ENCODE measurements at regions not wholly inside any gene's neighbourhood (a gene's known extent, or its start where the extent isn't known, plus 50 kb on each side); places are given as distances from the start of the nearest gene placed in this dataset.

- Histone ChIP-seq H3K9me3 (replicated peaks) (no peaks in the 10 kb centered on the region), H3K36me3 (no peaks in the 10 kb centered on the region), H3K27me3 (no peaks in the 10 kb centered on the region), H3K4me3 (no peak overlapping the region), H3K27ac (no peak overlapping the region), H3K4me1 (peaks cover 15% of the 10 kb centered on the region)
- DNase-seq = no peak
These were observed 241.4 kb downstream of the CSNK1G3 start for GRCh38 chr5:123753180-123753936.

- Histone ChIP-seq H3K4me1 (peaks cover 15% of the 10 kb centered on the region), H3K36me3 (no peaks in the 10 kb centered on the region), H3K27me3 (no peaks in the 10 kb centered on the region), H3K4me3 (peak overlapping the region; percentile 13; the same call in 1 of the 2 replicates), H3K9me3 (replicated peaks) (no peaks in the 10 kb centered on the region), H3K27ac (peak overlapping the region; percentile 64)
- peak; percentile 21 to 66 for DNase-seq
These were observed 240.7 kb downstream of the CSNK1G3 start for GRCh38 chr5:123752552-123753179.

GRCh38 chr5:123751670-123752069, 239.7 kb downstream of the CSNK1G3 start:
- peaks cover 15% of the 10 kb centered on the region for H3K4me1 ChIP-seq
- H3K36me3 ChIP-seq = no peaks in the 10 kb centered on the region
- no peak overlapping the region for H3K27ac ChIP-seq
- H3K9me3 ChIP-seq (replicated peaks) = no peaks in the 10 kb centered on the region
- no peak overlapping the region for H3K4me3 ChIP-seq
- no peaks in the 10 kb centered on the region for H3K27me3 ChIP-seq
- no peak for DNase-seq

GRCh38 chr5:123748239-123748638, 236.3 kb downstream of the CSNK1G3 start:
- Histone ChIP-seq H3K36me3 (no peaks in the 10 kb centered on the region), H3K27me3 (no peaks in the 10 kb centered on the region), H3K27ac (no peak overlapping the region), H3K9me3 (replicated peaks) (no peaks in the 10 kb centered on the region), H3K4me3 (no peak overlapping the region), H3K4me1 (peaks cover 14% of the 10 kb centered on the region)
- DNase-seq = no peak

- no peaks in the 10 kb centered on the region for H3K9me3 ChIP-seq (replicated peaks)
- H3K27me3 ChIP-seq = no peaks in the 10 kb centered on the region
- H3K27ac ChIP-seq = no peak overlapping the region
- H3K36me3 ChIP-seq = no peaks in the 10 kb centered on the region
- no peaks in the 10 kb centered on the region; the same call in 1 of the 2 replicates for H3K4me1 ChIP-seq
- DNase-seq = no peak
- H3K4me3 ChIP-seq = no peak overlapping the region
These were observed 234.8 kb downstream of the CSNK1G3 start for GRCh38 chr5:123746683-123747360.

- no peaks in the 10 kb centered on the region for H3K36me3 ChIP-seq
- H3K27ac ChIP-seq = no peak overlapping the region
- H3K9me3 ChIP-seq (replicated peaks) = no peaks in the 10 kb centered on the region
- no peak for DNase-seq
- no peaks in the 10 kb centered on the region for H3K27me3 ChIP-seq
- no peaks in the 10 kb centered on the region for H3K4me1 ChIP-seq
- no peak overlapping the region for H3K4me3 ChIP-seq
These were observed 232.1 kb downstream of the CSNK1G3 start for GRCh38 chr5:123743990-123744583.

DNA sequence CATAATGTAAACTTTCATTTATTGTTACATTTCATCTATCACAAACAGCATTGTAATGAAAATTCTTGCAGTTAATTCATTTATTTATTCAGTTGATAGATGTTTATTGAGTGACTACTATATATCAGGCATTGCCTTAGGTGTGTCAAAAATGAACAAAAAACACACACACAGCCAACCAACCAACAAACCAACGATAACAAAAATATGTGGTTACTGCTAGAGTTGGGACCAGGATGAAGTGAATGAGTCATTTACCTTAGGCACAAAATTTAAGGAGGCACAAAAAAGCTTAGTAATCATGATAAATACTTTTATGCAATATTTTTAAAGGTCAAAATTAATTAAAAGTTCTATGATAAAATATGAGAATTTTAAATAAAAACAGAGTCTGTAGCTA, 223.4 kb downstream of the CSNK1G3 start:
- no peak for DNase-seq
- Histone ChIP-seq H3K27ac (no peak overlapping the region), H3K9me3 (replicated peaks) (no peaks in the 10 kb centered on the region), H3K4me1 (no peaks in the 10 kb centered on the region), H3K27me3 (no peaks in the 10 kb centered on the region), H3K36me3 (no peaks in the 10 kb centered on the region), H3K4me3 (no peak overlapping the region)

DNA sequence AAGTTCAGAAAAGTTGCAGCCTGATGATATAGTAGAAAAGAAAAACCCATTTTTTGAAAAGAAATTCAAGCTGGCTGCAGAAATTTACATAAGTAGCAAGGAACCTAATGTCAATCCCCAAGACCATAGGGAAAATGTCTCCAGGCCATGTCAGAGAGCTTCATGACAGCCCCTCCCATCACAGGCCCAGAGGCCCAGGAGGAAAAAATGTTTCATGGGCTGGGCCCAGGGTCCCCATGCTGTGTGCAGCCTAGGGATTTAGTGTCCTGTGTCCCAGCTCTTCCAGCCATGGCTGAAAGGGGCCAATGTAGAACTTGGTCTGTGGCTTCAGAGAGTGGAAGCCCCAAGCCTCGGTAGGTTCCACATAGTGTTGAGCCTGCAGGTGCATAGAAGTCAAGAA, 220.3 kb downstream of the CSNK1G3 start:
- Histone ChIP-seq H3K27ac (no peak overlapping the region), H3K27me3 (no peaks in the 10 kb centered on the region), H3K4me3 (no peak overlapping the region), H3K36me3 (no peaks in the 10 kb centered on the region), H3K9me3 (replicated peaks) (no peaks in the 10 kb centered on the region), H3K4me1 (no peaks in the 10 kb centered on the region)
- no peak for DNase-seq

- no peaks in the 10 kb centered on the region for H3K9me3 ChIP-seq (replicated peaks)
- no peak overlapping the region for H3K27ac ChIP-seq
- DNase-seq = no peak
- no peaks in the 10 kb centered on the region for H3K4me1 ChIP-seq
- H3K36me3 ChIP-seq = no peaks in the 10 kb centered on the region
- no peak overlapping the region for H3K4me3 ChIP-seq
- no peaks in the 10 kb centered on the region for H3K27me3 ChIP-seq
These were observed 210.5 kb downstream of the CSNK1G3 start for GRCh38 chr5:123722451-123722850.

DNA sequence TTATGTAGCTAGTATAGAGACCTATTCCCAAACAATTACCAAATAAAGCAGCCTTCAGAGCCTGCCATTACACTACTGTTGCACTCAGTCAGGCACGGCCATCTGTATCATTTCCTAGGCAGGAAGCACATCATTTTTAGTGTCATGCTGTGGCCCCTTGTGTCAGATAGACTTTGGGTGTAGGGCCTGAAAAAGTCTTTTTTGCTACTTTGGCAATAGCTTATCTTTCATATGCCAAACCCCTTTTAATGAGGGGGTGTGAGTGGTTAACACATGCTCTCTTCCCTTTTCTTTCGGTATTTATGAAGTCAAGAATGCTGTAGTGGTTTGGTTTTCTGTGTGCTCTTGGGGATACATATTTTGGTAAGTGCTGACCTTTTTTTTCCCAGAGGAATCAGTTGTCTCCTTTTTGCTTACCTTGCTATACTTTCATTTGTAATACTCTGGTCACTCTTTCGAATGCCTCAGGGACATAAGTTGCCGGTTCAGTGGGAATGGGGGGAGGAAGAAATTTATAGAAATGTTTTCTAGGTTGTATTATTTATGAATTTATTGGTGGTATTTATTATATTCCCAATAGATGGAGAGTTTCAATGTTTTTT, 209.8 kb downstream of the CSNK1G3 start:
- Histone ChIP-seq H3K27me3 (no peaks in the 10 kb centered on the region), H3K36me3 (no peaks in the 10 kb centered on the region), H3K4me1 (0 out of 2 replicates have a peak, but pooled peaks cover 3% of the 10 kb centered on the region), H3K27ac (no peak overlapping the region), H3K4me3 (no peak overlapping the region), H3K9me3 (replicated peaks) (no peaks in the 10 kb centered on the region)
- DNase-seq = no peak

DNA sequence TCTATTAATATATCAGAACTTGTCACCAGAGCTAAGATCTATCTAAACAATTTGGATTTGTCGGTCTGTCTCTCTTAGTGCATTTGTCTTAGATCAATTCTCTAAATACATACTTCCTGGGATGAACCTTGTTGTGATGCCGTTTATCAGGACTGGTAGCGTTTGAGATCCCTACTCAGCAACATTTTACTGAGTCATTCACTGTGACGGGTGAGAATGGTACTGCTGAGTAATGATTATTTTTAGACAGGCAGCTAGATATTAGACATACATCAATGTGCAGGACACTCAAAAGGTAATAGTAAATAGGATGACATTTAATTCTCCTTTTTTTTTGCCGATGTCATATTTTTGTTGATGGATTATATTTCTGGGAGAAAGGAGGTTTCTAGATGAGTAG, 209.0 kb downstream of the CSNK1G3 start:
- Histone ChIP-seq H3K27me3 (no peaks in the 10 kb centered on the region), H3K9me3 (replicated peaks) (no peaks in the 10 kb centered on the region), H3K36me3 (no peaks in the 10 kb centered on the region), H3K27ac (no peak overlapping the region), H3K4me1 (peaks cover 9% of the 10 kb centered on the region; the same call in 1 of the 2 replicates), H3K4me3 (no peak overlapping the region)
- no peak for DNase-seq

- Histone ChIP-seq H3K9me3 (replicated peaks) (no peaks in the 10 kb centered on the region), H3K4me3 (no peak overlapping the region), H3K27ac (no peak overlapping the region), H3K36me3 (no peaks in the 10 kb centered on the region), H3K27me3 (no peaks in the 10 kb centered on the region), H3K4me1 (peaks cover 9% of the 10 kb centered on the region; the same call in 1 of the 2 replicates)
- DNase-seq = no peak
These were observed 208.4 kb downstream of the CSNK1G3 start for GRCh38 chr5:123720339-123720738.

GRCh38 chr5:123719004-123719403, 207.0 kb downstream of the CSNK1G3 start:
- Histone ChIP-seq H3K9me3 (replicated peaks) (no peaks in the 10 kb centered on the region), H3K4me1 (peaks cover 9% of the 10 kb centered on the region; the same call in 1 of the 2 replicates), H3K36me3 (no peaks in the 10 kb centered on the region), H3K4me3 (no peak overlapping the region), H3K27ac (no peak overlapping the region), H3K27me3 (no peaks in the 10 kb centered on the region)
- DNase-seq = no peak

DNA sequence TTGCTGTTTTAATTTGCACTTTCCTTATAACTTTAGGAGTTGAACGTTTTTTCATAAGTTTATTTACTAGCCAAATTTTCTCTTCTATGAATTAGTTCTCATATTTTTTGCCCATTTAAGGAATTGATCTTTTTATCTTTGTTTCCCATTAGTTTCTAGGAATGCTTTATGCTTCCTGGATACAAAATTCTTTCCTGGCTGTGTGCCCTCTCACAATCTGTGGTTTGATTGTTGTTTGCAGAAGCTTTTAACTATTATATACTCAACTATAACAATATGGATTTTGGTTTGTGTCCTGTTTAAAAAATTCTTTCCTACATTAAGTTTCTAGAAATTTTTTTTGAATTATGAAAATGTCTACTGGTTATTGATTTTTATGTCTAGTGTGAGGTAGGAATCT, 206.3 kb downstream of the CSNK1G3 start:
- Histone ChIP-seq H3K36me3 (no peaks in the 10 kb centered on the region), H3K9me3 (replicated peaks) (no peaks in the 10 kb centered on the region), H3K27ac (no peak overlapping the region), H3K4me1 (peaks cover 9% of the 10 kb centered on the region; the same call in 1 of the 2 replicates), H3K27me3 (no peaks in the 10 kb centered on the region), H3K4me3 (no peak overlapping the region)
- no peak for DNase-seq

All from SJCRH30 (cell line).